SW480 (cell line): ENCODE measurements at regions not wholly inside any gene's neighbourhood (a gene's known extent, or its start where the extent isn't known, plus 50 kb on each side); places are given as distances from the start of the nearest gene placed in this dataset.
"Not testable (repeated sequence)": the region's sequence is repeated elsewhere in the genome, so short reads cannot be mapped to it uniquely, and the experiment has no call there.

ENCODE experiments used
- DNase-seq: peaks from one replicate; pipeline ENCODE4 v3.0.0-alpha.2; 2016; ENCODE audit warnings: low spot score

GRCh38 chr4:124943145-124943889, 230.8 kb upstream of the ANKRD50 start:
- DNase-seq: no peak

GRCh38 chr4:124941267-124941666, 228.7 kb upstream of the ANKRD50 start:
- DNase-seq: no peak

- no peak for DNase-seq
Observed at GRCh38 chr4:124940387-124940786, 227.9 kb upstream of the ANKRD50 start.

GRCh38 chr4:124939908-124940307, 227.4 kb upstream of the ANKRD50 start:
- DNase-seq: no peak

GRCh38 chr4:124938836-124939235, 226.3 kb upstream of the ANKRD50 start:
- DNase-seq: no peak

- DNase-seq: no peak
Observed at GRCh38 chr4:124937993-124938392, 225.5 kb upstream of the ANKRD50 start.

- no peak for DNase-seq
Observed at GRCh38 chr4:124936427-124936826, 223.9 kb upstream of the ANKRD50 start.

GRCh38 chr4:124934916-124935315, 222.4 kb upstream of the ANKRD50 start:
- no peak for DNase-seq

- no peak for DNase-seq
Observed at GRCh38 chr4:124933521-124933920, 221.0 kb upstream of the ANKRD50 start.

GRCh38 chr4:124932447-124932846, 219.9 kb upstream of the ANKRD50 start:
- DNase-seq: no peak

GRCh38 chr4:124931050-124931449, 218.5 kb upstream of the ANKRD50 start:
- no peak for DNase-seq

- DNase-seq: not testable (repeated sequence)
Observed at GRCh38 chr4:124922748-124923147, 210.2 kb upstream of the ANKRD50 start.

- DNase-seq: no peak
Observed at GRCh38 chr4:124918559-124919122, 206.1 kb upstream of the ANKRD50 start.

GRCh38 chr4:124915073-124915472, 202.5 kb upstream of the ANKRD50 start:
- DNase-seq: no peak

GRCh38 chr4:124913237-124913636, 200.7 kb upstream of the ANKRD50 start:
- no peak for DNase-seq

GRCh38 chr4:124910327-124910726, 197.8 kb upstream of the ANKRD50 start:
- no peak for DNase-seq

GRCh38 chr4:124907881-124908280, 195.3 kb upstream of the ANKRD50 start:
- DNase-seq: no peak

GRCh38 chr4:124905441-124905840, 192.9 kb upstream of the ANKRD50 start:
- DNase-seq: no peak

GRCh38 chr4:124904723-124905388, 192.3 kb upstream of the ANKRD50 start:
- DNase-seq: no peak

GRCh38 chr4:124903995-124904722, 191.6 kb upstream of the ANKRD50 start:
- peak; percentile 22 for DNase-seq

GRCh38 chr4:124902001-124902515, 189.5 kb upstream of the ANKRD50 start:
- no peak for DNase-seq

- no peak for DNase-seq
Observed at GRCh38 chr4:124899997-124900396, 187.5 kb upstream of the ANKRD50 start.
